GM12878 (cell line): ENCODE measurements at regions not wholly inside any gene's neighbourhood (a gene's known extent, or its start where the extent isn't known, plus 50 kb on each side); places are given as distances from the start of the nearest gene placed in this dataset.
A peak's percentile ranks its signal among the peaks of the same experiment; 100 is the strongest.

Experiments
- BRCA1 ChIP-seq: IDR thresholded peaks from 2 replicates; pipeline ENCODE4 v1.6.1; 2011; ENCODE audit warnings: low read depth, low read length, improper control_type of control experiment
- CBFB ChIP-seq: IDR thresholded peaks from 2 replicates; pipeline ENCODE4 v1.6.1; 2016; ENCODE audit warnings: antibody characterized with exemption, low read depth
- EED ChIP-seq: sonication (generic); IDR thresholded peaks from 2 replicates; pipeline ENCODE4 v1.6.1; 2016; ENCODE audit warnings: antibody characterized with exemption, low read depth
- NR2C2 ChIP-seq: IDR thresholded peaks from 2 replicates; pipeline ENCODE4 v1.6.1; 2011; ENCODE audit warnings: borderline replicate concordance, low read depth; ENCODE audit not compliant: control insufficient read depth, insufficient read length
- SMC3 ChIP-seq: IDR thresholded peaks from 2 replicates; pipeline ENCODE4 v1.6.1; 2011; ENCODE audit warnings: low read length, improper control_type of control experiment, borderline replicate concordance
- TF ChIP-seq, protein P1 (sequence below): IDR thresholded peaks from 2 replicates; pipeline ENCODE4 v1.6.1; 2012; ENCODE audit warnings: improper control_type of control experiment, low read depth, low read length; ENCODE audit not compliant: insufficient replicate concordance

DNA sequence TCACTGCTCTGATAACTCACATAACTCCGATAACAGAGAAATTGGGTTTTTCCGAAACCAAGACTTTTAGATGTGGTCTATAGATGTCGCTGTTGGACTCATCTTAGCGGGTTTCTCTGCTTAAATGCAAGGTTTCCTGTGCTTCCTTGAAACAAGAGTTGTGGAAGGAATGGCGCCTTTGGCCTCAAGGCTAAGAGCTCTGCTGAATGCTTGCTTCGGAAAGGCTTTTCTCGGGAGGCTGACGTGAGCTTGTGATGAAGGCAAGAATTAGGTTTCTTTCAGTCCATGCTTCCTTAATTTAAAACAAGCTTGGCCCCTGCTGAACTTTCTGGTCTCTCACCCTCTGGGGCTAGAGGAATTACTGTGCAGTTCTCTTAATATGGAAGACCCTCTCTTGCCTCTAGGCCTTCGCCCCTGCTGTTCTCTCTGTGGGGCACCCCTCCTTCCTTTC, 113.5 kb downstream of the MAP3K21 start (continued):
- TF ChIP-seq EED (peak; percentile 55; the same call in 1 of the 2 replicates), BRCA1 (no peak), SMC3 (peak; percentile 87), CBFB (no peak), NR2C2 (no peak)
- TF ChIP-seq, protein P1, sequence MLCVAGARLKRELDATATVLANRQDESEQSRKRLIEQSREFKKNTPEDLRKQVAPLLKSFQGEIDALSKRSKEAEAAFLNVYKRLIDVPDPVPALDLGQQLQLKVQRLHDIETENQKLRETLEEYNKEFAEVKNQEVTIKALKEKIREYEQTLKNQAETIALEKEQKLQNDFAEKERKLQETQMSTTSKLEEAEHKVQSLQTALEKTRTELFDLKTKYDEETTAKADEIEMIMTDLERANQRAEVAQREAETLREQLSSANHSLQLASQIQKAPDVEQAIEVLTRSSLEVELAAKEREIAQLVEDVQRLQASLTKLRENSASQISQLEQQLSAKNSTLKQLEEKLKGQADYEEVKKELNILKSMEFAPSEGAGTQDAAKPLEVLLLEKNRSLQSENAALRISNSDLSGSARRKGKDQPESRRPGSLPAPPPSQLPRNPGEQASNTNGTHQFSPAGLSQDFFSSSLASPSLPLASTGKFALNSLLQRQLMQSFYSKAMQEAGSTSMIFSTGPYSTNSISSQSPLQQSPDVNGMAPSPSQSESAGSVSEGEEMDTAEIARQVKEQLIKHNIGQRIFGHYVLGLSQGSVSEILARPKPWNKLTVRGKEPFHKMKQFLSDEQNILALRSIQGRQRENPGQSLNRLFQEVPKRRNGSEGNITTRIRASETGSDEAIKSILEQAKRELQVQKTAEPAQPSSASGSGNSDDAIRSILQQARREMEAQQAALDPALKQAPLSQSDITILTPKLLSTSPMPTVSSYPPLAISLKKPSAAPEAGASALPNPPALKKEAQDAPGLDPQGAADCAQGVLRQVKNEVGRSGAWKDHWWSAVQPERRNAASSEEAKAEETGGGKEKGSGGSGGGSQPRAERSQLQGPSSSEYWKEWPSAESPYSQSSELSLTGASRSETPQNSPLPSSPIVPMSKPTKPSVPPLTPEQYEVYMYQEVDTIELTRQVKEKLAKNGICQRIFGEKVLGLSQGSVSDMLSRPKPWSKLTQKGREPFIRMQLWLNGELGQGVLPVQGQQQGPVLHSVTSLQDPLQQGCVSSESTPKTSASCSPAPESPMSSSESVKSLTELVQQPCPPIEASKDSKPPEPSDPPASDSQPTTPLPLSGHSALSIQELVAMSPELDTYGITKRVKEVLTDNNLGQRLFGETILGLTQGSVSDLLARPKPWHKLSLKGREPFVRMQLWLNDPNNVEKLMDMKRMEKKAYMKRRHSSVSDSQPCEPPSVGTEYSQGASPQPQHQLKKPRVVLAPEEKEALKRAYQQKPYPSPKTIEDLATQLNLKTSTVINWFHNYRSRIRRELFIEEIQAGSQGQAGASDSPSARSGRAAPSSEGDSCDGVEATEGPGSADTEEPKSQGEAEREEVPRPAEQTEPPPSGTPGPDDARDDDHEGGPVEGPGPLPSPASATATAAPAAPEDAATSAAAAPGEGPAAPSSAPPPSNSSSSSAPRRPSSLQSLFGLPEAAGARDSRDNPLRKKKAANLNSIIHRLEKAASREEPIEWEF: no peak
